DMS79 treated with DMSO at 0.1 percent for 48 hours (cell line): ENCODE measurements at regions not wholly inside any gene's neighbourhood (a gene's known extent, or its start where the extent isn't known, plus 50 kb on each side); places are given as distances from the start of the nearest gene placed in this dataset.
"Not testable (repeated sequence)": the region's sequence is repeated elsewhere in the genome, so short reads cannot be mapped to it uniquely, and the experiment has no call there.

Experiments used
- DNase-seq: peaks from one replicate; lab custom pipeline; 2025; lab: John Stamatoyannopoulos, UW

DNA sequence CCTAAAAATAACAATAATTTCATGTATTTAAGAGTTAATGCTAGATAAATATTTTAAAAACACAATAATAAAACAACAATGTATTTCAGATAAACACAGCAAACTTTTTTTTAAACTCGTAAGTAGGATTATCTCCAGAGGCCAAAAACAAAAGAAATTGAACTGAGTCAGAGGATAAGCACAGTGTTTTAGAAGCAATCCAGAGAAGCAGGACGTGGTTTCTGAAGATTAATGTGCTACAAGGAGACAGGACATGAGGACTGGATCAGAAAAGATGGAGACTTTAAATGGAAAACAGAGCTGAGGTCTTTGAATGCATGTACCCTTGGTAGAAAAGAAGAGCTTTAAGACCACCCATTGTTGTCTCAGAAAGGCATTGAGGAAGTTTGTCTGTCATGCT lies 491.2 kb upstream of the TLE4 start:
- DNase-seq, result no peak

DNA sequence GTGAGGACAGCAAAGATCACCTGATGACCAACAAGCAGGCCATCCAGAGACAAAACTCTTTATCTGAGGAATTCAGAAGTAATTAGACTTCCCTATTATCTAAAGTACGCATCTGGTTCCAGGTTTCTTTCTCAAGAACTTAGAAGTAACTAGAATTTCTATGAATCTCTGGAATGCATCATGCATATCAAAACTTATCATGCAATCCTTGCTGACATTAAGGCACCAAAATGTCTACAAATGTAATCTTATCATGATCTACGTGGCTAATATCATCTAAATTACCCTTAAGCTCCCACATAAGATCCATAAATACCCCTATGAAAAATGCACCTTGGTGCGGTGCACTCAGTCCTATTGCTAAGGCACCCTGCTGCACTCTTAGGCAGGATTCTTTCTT lies 488.1 kb upstream of the TLE4 start:
- DNase-seq, result no peak

GRCh38 chr9:79087133-79087532 lies 484.6 kb upstream of the TLE4 start:
- no peak for DNase-seq

GRCh38 chr9:79089054-79089560 lies 482.7 kb upstream of the TLE4 start:
- no peak for DNase-seq

DNA sequence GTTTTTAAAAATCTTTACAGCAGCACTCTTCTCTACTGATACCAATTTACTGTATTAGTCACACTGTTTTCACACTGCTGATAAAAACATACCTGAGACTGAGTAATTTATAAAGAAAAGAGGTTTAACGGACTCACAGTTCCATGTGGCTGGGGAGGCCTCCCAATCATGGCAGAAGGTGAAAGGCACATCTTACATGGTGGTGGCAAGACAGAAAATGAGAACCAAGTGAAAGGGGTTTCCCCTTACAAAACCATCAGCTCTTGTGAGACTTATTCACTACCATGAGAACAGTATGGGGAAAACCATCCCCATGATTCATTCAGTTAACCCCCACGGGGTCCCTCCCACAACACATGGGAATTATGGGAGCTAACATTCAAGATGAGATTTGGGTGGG lies 481.9 kb upstream of the TLE4 start:
- DNase-seq, result not testable (repeated sequence)

DNA sequence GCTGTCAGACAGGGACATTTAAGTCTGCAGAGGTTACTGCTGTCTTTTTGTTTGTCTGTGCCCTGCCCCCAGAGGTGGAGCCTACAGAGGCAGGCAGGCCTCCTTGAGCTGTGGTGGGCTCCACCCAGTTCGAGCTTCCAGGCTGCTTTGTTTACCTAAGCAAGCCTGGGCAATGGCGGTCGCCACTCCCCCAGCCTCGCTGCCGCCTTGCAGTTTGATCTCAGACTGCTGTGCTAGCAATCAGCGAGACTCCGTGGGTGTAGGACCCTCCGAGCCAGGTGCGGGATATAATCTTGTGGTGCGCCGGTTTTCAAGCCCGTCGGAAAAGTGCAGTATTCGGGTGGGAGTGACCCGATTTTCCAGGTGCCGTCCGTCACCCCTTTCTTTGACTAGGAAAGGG lies 468.5 kb upstream of the TLE4 start:
- not testable (repeated sequence) for DNase-seq

DNA sequence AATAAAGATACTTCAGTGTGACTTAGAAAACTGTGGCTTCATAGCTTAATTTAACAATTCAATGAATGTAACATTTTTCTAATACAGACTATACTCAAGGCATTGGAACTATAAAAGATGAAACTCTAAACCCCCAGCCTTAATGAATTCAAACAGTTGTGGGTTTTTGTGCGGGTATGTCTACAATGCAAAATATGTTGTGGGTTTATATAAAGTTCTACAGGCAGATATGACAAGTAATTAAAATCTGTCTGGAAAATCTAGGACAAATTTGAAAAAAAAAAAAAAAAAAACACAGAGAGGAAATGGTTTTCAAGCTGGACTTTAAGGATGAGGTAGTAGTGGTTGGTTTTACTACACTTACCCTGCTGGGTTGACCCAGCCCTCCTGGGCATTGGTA lies 467.5 kb upstream of the TLE4 start:
- DNase-seq, result no peak

DNA sequence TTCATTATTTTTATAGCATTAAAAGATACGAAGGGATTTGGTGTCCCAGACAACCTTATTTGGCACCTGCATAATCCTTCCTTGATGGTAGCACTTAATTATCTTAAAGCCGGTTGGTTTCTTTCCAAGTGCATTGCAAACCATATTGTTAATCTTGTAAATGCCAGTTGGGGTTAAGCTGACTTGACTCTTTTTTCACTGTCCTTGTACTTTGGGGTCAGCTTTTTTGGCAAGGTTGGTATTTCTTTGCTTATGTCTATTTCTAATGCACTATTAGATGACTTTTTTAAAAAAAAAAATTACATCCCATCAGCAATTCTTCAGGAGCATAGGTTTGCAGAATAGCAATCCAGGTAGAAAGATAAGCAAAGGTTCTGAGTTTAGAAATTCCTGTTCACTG lies 466.8 kb upstream of the TLE4 start:
- no peak for DNase-seq

GRCh38 chr9:79107911-79108676 lies 463.7 kb upstream of the TLE4 start:
- DNase-seq, result no peak

DNA sequence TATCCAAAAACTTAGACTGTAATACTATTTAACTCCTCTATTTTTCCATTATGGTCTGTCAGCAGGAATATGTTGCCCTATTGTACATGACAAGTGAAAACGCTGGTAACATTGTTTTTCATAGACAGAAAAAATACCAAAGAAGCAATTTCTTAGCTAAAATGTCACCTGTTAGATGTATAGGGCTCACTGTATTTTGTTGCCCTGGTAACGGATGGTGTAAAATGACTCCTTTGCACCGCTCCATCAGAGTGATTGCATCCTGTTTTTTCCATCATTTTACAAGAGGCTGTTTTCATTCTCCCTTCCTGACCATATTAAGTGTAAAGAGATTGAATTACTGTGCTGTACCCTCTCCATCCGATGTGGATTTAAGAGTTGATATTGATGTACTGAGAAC lies 460.1 kb upstream of the TLE4 start:
- no peak for DNase-seq

DNA sequence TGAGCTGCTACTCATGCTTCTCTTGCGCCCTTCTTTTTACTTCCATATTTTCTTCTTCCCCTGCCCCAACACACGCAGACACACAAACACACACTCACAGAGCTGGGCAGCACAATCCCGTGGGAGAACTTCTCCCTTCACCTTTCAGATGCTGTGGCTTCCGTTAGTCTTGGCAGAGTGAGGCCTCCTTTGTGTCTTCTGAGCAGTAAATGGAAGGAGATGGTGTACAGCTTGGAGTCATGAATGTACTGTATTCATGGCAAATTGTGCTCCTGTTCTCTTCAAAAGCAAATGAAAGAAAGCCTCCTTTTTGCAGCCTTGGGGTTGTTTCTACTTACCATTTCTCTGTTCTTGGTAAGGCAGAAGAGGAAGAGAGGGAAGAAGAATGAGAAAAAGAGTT lies 456.6 kb upstream of the TLE4 start:
- no peak for DNase-seq

DNA sequence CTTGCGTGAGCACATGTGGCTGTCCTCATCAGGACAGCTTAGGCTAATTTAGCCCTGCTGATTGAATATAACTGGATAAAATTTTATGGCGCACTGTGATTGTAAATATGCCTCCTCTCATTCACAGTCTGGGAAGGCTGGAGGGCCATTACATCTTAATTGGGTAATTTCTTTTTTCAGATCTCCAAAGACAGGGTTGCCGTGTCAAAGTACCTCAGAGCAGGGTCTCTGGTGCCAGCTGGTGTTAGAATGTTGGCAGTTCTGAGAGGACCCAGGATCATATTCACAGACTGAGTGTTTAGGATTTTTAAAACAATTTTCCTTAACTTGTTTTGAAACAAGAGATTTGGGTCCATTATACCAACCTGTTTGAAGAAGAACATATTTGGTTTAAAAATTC lies 455.7 kb upstream of the TLE4 start:
- peak; percentile 6 for DNase-seq

DNA sequence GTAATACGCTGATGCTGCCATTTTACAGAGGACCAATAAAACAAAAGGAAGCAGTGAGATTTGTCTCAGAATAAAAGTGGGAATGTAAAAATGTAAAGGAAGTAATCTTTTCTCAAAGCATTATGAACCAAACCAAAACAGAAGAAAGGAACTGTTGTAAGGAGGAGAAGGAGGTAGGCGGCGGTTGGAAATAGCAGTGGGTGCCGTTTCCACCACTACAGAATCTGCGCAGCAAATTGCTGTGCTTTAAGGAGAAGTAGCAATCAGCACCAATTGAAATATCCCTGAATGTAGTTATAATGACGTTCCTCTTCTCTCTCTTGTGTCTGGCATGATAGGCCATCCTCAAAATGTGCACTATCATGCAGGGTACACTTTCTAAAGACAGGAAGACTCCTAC lies 455.1 kb upstream of the TLE4 start:
- DNase-seq, result no peak

DNA sequence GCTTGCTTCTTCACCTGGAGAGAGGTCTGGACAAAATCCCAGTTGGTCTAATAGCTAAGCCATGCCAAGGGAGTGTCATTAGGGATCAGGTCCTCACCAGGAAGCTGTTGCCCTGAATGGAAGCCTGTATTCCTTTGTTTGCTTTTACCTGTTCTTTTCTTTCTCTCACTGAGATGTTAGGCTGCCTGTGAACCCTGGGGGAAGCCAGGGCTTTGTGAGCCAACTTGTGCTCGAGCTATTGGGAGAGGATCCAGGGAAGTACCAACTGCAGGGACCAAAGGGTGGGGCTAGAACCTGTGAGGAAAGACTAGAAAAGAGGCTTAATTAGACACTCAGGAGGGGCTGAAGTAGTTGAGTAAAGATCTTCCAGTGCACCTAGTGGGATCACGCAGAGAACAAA lies 451.2 kb upstream of the TLE4 start:
- peak; percentile 20 for DNase-seq

DNA sequence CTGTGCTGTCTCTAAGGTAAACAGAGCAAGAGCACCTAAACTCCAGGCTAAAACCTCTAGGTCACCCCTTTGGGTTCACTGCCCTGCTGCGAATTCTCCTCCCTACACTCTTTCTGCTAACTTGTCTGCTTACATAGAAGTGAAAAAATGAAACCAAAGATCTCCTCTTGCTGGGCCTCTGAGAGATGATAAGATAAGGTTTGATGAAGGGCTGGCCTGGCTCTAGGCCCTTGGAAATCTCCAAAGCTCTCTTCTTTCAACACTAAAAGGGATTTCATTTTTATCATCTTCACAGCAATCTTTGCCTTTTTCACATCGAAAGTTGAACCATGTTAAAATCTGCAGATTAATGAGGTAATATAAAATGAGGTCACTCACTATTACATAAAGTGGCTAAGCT lies 450.8 kb upstream of the TLE4 start:
- no peak for DNase-seq

GRCh38 chr9:79123415-79123814 lies 448.4 kb upstream of the TLE4 start:
- no peak for DNase-seq

DNA sequence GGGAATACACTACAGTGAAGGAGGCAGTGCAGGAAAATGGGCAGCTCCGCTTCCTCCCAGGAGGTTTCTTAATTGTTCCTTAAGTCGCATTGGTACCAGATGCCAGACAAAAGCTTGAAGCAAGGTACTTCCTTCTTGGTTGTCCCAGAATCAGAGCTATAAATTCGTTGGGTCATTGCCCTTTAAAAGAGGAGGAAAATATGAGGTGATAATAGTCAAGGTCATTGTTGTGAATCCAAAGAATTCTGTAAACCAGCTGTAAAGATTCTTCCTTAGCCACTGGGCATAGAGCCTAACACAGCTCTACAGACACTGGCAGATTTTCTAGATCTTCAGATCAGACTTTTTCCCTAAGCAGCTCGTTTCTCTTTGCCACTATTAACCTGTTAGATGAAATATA lies 444.1 kb upstream of the TLE4 start:
- no peak for DNase-seq

- DNase-seq, result peak; percentile 8
Measured at GRCh38 chr9:79129865-79130480, 441.8 kb upstream of the TLE4 start.

DNA sequence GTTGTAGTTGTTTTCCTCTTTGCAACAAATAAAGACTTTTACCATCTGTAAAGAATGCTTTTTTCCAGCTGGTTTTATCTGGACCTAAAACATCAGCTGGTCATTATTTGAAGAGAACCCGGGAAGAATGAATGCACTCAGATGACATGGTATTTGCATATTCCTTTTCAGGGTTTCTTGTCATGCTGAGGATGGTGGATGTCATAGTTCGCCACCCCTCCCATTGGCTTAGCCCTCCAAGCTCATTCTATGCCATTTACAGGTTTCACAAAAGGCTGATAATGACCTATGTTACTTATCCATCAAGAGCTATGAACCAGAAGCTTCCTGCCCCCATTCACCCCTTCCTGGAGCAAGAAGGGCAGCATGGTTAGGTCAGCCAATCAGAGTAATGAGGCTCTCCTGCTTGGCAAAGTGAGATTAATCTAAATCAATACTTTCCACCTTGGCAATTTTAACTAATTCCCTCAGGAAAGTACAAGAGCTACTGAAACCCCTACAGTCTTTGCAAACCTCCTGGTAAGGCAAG lies 440.5 kb upstream of the TLE4 start:
- no peak for DNase-seq

DNA sequence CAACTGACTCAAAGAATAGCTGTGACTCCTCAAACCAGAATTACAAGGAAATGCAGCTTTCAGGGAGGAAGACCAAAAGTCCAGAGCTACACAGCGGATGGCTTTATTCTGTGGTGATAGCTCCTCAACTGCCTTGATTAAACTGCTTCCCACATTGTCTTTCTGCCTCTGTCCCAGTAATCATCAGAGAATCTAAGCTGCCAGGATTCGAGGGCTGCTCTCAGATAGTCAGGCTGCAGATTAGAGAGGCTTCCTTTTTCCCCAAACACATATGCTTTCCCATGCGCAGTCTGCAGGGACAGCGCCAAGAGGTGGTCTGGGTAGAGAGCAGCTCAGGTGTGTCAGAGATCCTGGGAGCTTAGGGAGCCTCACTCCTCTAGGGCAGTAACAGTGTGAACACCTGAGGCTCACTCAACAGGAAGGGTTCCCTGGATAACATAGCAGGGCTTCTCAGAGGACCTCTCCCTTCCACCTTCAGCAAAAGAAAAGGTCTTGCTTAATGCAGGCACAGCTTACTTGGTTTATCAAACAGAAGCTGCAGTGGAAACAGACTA lies 439.9 kb upstream of the TLE4 start:
- no peak for DNase-seq

DNA sequence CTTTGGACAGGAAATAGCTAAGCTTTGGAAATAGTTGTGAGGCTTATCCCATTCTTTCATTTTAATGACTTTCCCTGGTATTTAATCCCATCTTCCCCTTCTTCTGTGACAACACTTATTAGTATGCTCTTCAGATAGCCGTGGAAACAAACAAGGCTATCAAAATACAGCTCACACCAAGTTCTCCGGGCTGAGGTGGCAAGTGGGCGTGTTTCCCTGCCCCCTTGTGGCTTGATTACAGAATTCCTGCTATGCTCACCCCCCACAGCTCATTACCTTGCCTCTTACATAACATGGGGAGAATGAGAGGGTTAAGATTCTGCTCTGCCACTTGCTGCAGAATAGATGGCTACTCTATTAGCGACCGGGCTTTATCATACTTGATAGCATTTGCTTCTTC lies 437.1 kb upstream of the TLE4 start:
- no peak for DNase-seq

GRCh38 chr9:79135681-79136415 lies 435.9 kb upstream of the TLE4 start:
- no peak for DNase-seq

GRCh38 chr9:79140751-79141150 lies 431.0 kb upstream of the TLE4 start:
- DNase-seq, result no peak
